OCI-LY3 (cell line): ENCODE measurements at regions not wholly inside any gene's neighbourhood (a gene's known extent, or its start where the extent isn't known, plus 50 kb on each side); places are given as distances from the start of the nearest gene placed in this dataset.

ENCODE experiments used
- CTCF ChIP-seq: fragments of 200-600, 300-600 bp; sonication (generic); IDR thresholded peaks from 2 replicates; pipeline ENCODE4 v1.5.1; 2014; ENCODE audit warnings: antibody characterized with exemption, low read length, low read depth
- EZH2phosphoT487 ChIP-seq: fragments of 200-600 bp; shearing (Covaris generic); IDR thresholded peaks from 2 replicates; pipeline ENCODE4 v1.6.1; 2018; ENCODE audit warnings: antibody characterized with exemption, mixed run types, low read depth

DNA sequence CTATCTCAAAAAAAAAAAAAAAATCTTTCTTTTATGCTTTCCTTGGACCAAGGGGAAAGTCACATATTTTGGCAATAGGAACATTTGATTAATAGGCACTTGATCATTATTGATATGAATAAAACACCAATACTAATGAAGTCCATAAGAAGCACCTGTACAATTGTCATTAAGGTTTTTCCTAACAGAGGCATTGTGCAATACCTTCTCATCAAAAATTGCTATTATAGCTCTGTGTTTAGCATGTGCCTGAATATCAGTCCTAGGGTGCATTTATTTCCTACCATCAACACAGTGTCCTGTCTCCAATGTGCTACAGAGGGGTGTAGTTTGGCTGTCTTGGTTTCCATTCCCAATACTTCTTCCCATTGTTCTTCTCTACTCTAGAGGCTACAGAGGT is 483.8 kb upstream of the SPRED2 start:
- TF ChIP-seq CTCF (no peak), EZH2phosphoT487 (no peak)
